Right kidney (tissue), 1 donor: ENCODE measurements at regions not wholly inside any gene's neighbourhood (a gene's known extent, or its start where the extent isn't known, plus 50 kb on each side); places are given as distances from the start of the nearest gene placed in this dataset.

Experiments
- DNase-seq: peaks from one replicate; pipeline ENCODE4 v3.0.0-alpha.2; 2016

DNA sequence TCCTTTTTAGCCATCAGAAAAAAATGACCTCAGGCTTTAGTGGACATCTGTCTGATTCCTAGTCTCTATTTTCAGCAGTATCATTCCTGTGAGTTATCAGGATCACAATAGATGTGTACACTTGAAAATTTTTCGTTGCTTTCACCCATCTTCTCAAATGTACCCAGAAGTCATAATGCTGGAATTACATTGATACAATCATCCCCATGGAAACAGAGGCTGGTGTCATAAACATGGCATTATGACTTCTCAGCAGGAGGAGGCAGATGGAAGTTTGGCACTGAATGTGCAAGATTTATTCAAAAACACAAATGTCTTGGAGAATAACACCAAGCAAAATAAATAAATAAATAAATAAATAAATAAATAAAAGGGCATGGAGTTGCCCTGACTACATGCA is 292.5 kb downstream of the PHKB start:
- DNase-seq = no peak
